Type B pancreatic cell (in vitro differentiated cells): ENCODE measurements at regions not wholly inside any gene's neighbourhood (a gene's known extent, or its start where the extent isn't known, plus 50 kb on each side); places are given as distances from the start of the nearest gene placed in this dataset.

Source experiments
- DNase-seq: peaks from one replicate; pipeline ENCODE4 v3.0.0; 2021; ENCODE audit warnings: mixed read lengths; ENCODE audit not compliant: unreplicated experiment; ENCODE audit errors: extremely low spot score
- H3K27ac Mint-ChIP-seq: 2 replicates; pipeline ENCODE4 v1.8.0; 2021; ENCODE audit warnings: mild to moderate bottlenecking, mixed read lengths
- H3K27me3 Mint-ChIP-seq: 2 replicates; pipeline ENCODE4 v1.8.0; 2021; ENCODE audit warnings: mixed read lengths
- H3K36me3 Mint-ChIP-seq: 2 replicates; pipeline ENCODE4 v1.8.0; 2021; ENCODE audit warnings: mixed read lengths
- H3K4me1 Mint-ChIP-seq: one replicate; pipeline ENCODE4 v1.8.0; 2021; ENCODE audit warnings: mixed read lengths; ENCODE audit not compliant: unreplicated experiment
- H3K4me3 Mint-ChIP-seq: 2 replicates; pipeline ENCODE4 v1.8.0; 2021; ENCODE audit warnings: mild to moderate bottlenecking, mixed read lengths
- H3K9me3 Mint-ChIP-seq: 2 replicates; pipeline ENCODE4 v1.8.0; 2021; ENCODE audit warnings: mixed read lengths
- TF ChIP-seq, protein P1 (sequence below): fragments of 200-600 bp; sonication (generic); conservative IDR thresholded peaks from 2 replicates; pipeline ENCODE4 v1.5.0; 2021; ENCODE audit warnings: antibody characterized with exemption, mild to moderate bottlenecking

DNA sequence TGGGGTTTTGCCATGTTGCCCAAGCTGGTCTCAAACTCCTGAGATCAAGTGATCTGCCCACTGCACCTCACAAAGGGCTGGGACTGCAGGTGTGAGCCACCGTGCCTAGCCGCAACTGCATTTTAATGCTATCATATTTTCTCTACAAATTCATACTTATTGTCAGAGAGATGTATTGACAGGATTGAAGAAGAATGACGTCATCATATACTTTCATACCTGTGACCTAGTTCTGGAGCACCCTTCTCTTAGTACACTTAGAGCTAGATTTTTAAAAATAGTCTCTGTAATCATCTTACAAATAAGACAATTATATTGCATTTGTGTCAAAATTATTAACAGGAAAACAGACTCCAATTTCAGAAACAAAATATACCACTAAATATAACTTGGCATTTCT is 242.8 kb upstream of the PDZRN3 start:
- TF ChIP-seq, protein P1, sequence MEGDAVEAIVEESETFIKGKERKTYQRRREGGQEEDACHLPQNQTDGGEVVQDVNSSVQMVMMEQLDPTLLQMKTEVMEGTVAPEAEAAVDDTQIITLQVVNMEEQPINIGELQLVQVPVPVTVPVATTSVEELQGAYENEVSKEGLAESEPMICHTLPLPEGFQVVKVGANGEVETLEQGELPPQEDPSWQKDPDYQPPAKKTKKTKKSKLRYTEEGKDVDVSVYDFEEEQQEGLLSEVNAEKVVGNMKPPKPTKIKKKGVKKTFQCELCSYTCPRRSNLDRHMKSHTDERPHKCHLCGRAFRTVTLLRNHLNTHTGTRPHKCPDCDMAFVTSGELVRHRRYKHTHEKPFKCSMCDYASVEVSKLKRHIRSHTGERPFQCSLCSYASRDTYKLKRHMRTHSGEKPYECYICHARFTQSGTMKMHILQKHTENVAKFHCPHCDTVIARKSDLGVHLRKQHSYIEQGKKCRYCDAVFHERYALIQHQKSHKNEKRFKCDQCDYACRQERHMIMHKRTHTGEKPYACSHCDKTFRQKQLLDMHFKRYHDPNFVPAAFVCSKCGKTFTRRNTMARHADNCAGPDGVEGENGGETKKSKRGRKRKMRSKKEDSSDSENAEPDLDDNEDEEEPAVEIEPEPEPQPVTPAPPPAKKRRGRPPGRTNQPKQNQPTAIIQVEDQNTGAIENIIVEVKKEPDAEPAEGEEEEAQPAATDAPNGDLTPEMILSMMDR, result no peak
- Mint-ChIP-seq H3K36me3 (no peaks in the 10 kb centered on the region), H3K4me3 (no peak overlapping the region), H3K9me3 (peaks cover 8% of the 10 kb centered on the region), H3K27me3 (no peaks in the 10 kb centered on the region), H3K4me1 (peaks cover 12% of the 10 kb centered on the region), H3K27ac (no peak overlapping the region)
- no peak for DNase-seq

DNA sequence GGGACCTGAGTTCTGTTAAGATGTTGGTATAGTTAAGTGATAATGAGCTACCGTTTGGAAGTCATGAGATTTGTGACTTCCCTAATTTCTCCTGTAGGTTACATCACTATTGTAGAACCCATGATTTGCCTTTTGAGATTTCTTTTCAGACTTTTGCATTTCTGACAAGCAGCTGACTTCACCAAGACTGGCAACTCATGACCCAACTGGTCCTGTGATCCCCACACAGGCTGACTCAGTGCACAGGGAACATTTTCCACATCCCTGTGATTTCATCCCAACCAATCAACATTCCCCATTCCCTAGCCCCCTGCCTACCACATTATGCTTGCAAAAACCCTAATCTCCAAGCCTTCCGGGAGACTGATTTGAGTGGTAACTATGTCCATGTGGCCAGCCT is 242.1 kb upstream of the PDZRN3 start:
- Mint-ChIP-seq H3K27ac (no peak overlapping the region), H3K4me1 (peaks cover 12% of the 10 kb centered on the region), H3K27me3 (no peaks in the 10 kb centered on the region), H3K4me3 (no peak overlapping the region), H3K36me3 (no peaks in the 10 kb centered on the region), H3K9me3 (peaks cover 7% of the 10 kb centered on the region)
- no peak for DNase-seq
- TF ChIP-seq, protein P1, result no peak

GRCh38 chr3:73863546-73864079 is 238.9 kb upstream of the PDZRN3 start:
- Mint-ChIP-seq H3K36me3 (no peaks in the 10 kb centered on the region), H3K4me3 (no peak overlapping the region), H3K9me3 (no peaks in the 10 kb centered on the region), H3K27me3 (no peaks in the 10 kb centered on the region), H3K27ac (no peak overlapping the region), H3K4me1 (peaks cover 2% of the 10 kb centered on the region)
- TF ChIP-seq, protein P1, result no peak
- DNase-seq, result no peak

DNA sequence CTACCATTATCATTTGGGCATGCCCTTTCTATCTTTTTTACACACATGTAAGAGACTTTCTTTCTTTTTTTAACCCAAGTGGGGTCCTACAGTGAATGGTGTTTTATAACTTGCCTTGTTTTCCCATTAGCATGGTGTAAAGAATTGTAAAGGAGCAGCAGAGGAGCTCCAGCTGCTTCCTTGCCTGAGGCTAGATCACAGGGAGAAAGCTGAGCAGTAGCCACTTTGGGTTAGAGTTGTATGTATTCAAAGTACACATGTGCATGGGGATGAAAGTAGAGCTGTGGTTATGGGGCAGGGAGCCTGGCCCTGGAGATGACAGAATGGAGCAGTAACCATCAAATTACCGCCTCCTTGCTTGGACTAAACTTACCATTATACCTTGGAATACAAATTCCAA is 231.1 kb upstream of the PDZRN3 start:
- no peaks in the 10 kb centered on the region for H3K36me3 Mint-ChIP-seq
- H3K4me1 Mint-ChIP-seq, result peaks cover 16% of the 10 kb centered on the region
- no peak overlapping the region for H3K4me3 Mint-ChIP-seq
- TF ChIP-seq, protein P1, result no peak
- H3K9me3 Mint-ChIP-seq, result no peaks in the 10 kb centered on the region
- DNase-seq, result no peak
- no peak overlapping the region for H3K27ac Mint-ChIP-seq
- peaks cover 3% of the 10 kb centered on the region for H3K27me3 Mint-ChIP-seq

- Mint-ChIP-seq H3K4me1 (peaks cover 7% of the 10 kb centered on the region), H3K9me3 (no peaks in the 10 kb centered on the region), H3K27ac (no peak overlapping the region), H3K27me3 (peaks cover 3% of the 10 kb centered on the region), H3K4me3 (no peak overlapping the region), H3K36me3 (no peaks in the 10 kb centered on the region)
- no peak for DNase-seq
- TF ChIP-seq, protein P1, result peak; percentile 85
These were observed 223.6 kb upstream of the PDZRN3 start for GRCh38 chr3:73848173-73848906.
